ENCODE measurements at regions not wholly inside any gene's neighbourhood (a gene's known extent, or its start where the extent isn't known, plus 50 kb on each side); places are given as distances from the start of the nearest gene placed in this dataset.

GRCh38 chr2:208711598-208711997 lies 305.0 kb downstream of the PTH2R start:
- no peaks in the 10 kb centered on the region for H3K27me3 ChIP-seq (ENCODE audit: control insufficient read depth, low read length)
- H3K27ac ChIP-seq (ENCODE audit: low read depth, low read length), result no peak overlapping the region

GRCh38 chr2:208713066-208713745 lies 306.6 kb downstream of the PTH2R start:
- Histone ChIP-seq H3F3A (ENCODE audit: control insufficient read depth, insufficient read depth) (no peaks in the 10 kb centered on the region), H3K9me3 (ENCODE audit: control insufficient read depth, insufficient read depth, low read length) (no peaks in the 10 kb centered on the region), H3K9me2 (replicated peaks; ENCODE audit: control insufficient read depth, low read length) (no peaks in the 10 kb centered on the region), H3K4me3 (ENCODE audit: low read length) (no peak overlapping the region), H3K27ac (ENCODE audit: low read depth, low read length) (no peak overlapping the region), H3K27me3 (ENCODE audit: control insufficient read depth, low read length) (no peaks in the 10 kb centered on the region), H4K20me1 (ENCODE audit: control insufficient read depth, insufficient read depth, low read depth, low read length) (no peaks in the 10 kb centered on the region), H3K79me2 (ENCODE audit: control insufficient read depth, low read length) (no peaks in the 10 kb centered on the region), H3K4me2 (ENCODE audit: low read length) (no peak overlapping the region), H3K36me3 (ENCODE audit: control insufficient read depth, low read length) (no peaks in the 10 kb centered on the region), H3K4me1 (ENCODE audit: control insufficient read depth, low read length) (no peaks in the 10 kb centered on the region)
- TF ChIP-seq CTCF (IDR thresholded peaks at IDR 0.05; ENCODE audit: low read depth, low read length, poor library complexity, severe bottlenecking) (no peak), EZH2phosphoT487 (IDR thresholded peaks at IDR 0.05; ENCODE audit: borderline replicate concordance, low read length) (no peak)

More at GRCh38 chr2:208711598-208711997, 305.0 kb downstream of the PTH2R start:
- H3K36me3 ChIP-seq (ENCODE audit: control insufficient read depth, low read length), result no peaks in the 10 kb centered on the region
- H3K4me1 ChIP-seq (ENCODE audit: control insufficient read depth, low read length), result no peaks in the 10 kb centered on the region
- no peak overlapping the region for H3K4me2 ChIP-seq (ENCODE audit: low read length)
- H3K79me2 ChIP-seq (ENCODE audit: control insufficient read depth, low read length), result no peaks in the 10 kb centered on the region
- no peaks in the 10 kb centered on the region for H3K9me2 ChIP-seq (replicated peaks; ENCODE audit: control insufficient read depth, low read length)
- H3F3A ChIP-seq (ENCODE audit: control insufficient read depth, insufficient read depth), result no peaks in the 10 kb centered on the region
- no peak for TF ChIP-seq CTCF (IDR thresholded peaks at IDR 0.05; ENCODE audit: low read depth, low read length, poor library complexity, severe bottlenecking)
- no peak for TF ChIP-seq EZH2phosphoT487 (IDR thresholded peaks at IDR 0.05; ENCODE audit: borderline replicate concordance, low read length)
- H3K9me3 ChIP-seq (ENCODE audit: control insufficient read depth, insufficient read depth, low read length), result no peaks in the 10 kb centered on the region
- no peak overlapping the region for H3K4me3 ChIP-seq (ENCODE audit: low read length)
- H4K20me1 ChIP-seq (ENCODE audit: control insufficient read depth, insufficient read depth, low read depth, low read length), result no peaks in the 10 kb centered on the region

- Histone ChIP-seq H3K36me3 (ENCODE audit: control insufficient read depth, low read length) (no peaks in the 10 kb centered on the region), H3K79me2 (ENCODE audit: control insufficient read depth, low read length) (no peaks in the 10 kb centered on the region), H3K4me1 (ENCODE audit: control insufficient read depth, low read length) (no peaks in the 10 kb centered on the region), H3K27ac (ENCODE audit: low read depth, low read length) (no peak overlapping the region), H3F3A (ENCODE audit: control insufficient read depth, insufficient read depth) (no peaks in the 10 kb centered on the region), H3K27me3 (ENCODE audit: control insufficient read depth, low read length) (no peaks in the 10 kb centered on the region), H3K9me3 (ENCODE audit: control insufficient read depth, insufficient read depth, low read length) (no peaks in the 10 kb centered on the region), H3K4me3 (ENCODE audit: low read length) (no peak overlapping the region), H4K20me1 (ENCODE audit: control insufficient read depth, insufficient read depth, low read depth, low read length) (no peaks in the 10 kb centered on the region), H3K4me2 (ENCODE audit: low read length) (no peak overlapping the region), H3K9me2 (replicated peaks; ENCODE audit: control insufficient read depth, low read length) (no peaks in the 10 kb centered on the region)
- TF ChIP-seq EZH2phosphoT487 (IDR thresholded peaks at IDR 0.05; ENCODE audit: borderline replicate concordance, low read length) (no peak), CTCF (IDR thresholded peaks at IDR 0.05; ENCODE audit: low read depth, low read length, poor library complexity, severe bottlenecking) (no peak)
These were observed 312.2 kb downstream of the PTH2R start for GRCh38 chr2:208718828-208719227.
